Esophagus muscularis mucosa (tissue), 4 donors: ENCODE measurements at regions not wholly inside any gene's neighbourhood (a gene's known extent, or its start where the extent isn't known, plus 50 kb on each side); places are given as distances from the start of the nearest gene placed in this dataset.

Experiments
- DNase-seq: peaks from one replicate; pipeline ENCODE4 v3.0.0-alpha.2; 2017; ENCODE audit errors: extremely low spot score
- H3K27ac ChIP-seq, 4 donors: fragments of 200-600 bp; sonication (generic); replicated peaks in 1 of 4; 1 replicate in 3 of 4; 2 replicates in 1 of 4; pipeline ENCODE4 v1.5.1; 2016 to 2019; ENCODE audit warnings: mild to moderate bottlenecking in 1 of 4
- H3K27me3 ChIP-seq, 4 donors: fragments of 200-600 bp; sonication (generic); one replicate each; pipeline versions ENCODE4 v1.5.1 to v1.6.0; 2016 to 2019
- H3K36me3 ChIP-seq, 4 donors: fragments of 200-600 bp; sonication (generic); one replicate each; pipeline ENCODE4 v1.5.1; 2016 to 2019
- H3K4me1 ChIP-seq, 4 donors: fragments of 200-600 bp; sonication (generic); one replicate each; pipeline ENCODE4 v1.5.1; 2016 to 2019
- H3K4me3 ChIP-seq, 4 donors: fragments of 200-600 bp; sonication (generic); 1 replicate in 2 of 4; 2 replicates in 2 of 4; pipeline ENCODE4 v1.5.1; 2016 to 2019; ENCODE audit warnings: mild to moderate bottlenecking in 4 of 4, moderate library complexity in 1 of 4
- H3K9me3 ChIP-seq, 4 donors: fragments of 200-600 bp; sonication (generic); 1 replicate in 3 of 4; 2 replicates in 1 of 4; pipeline ENCODE4 v1.5.1; 2016 to 2019
- CTCF ChIP-seq, 3 experiments: fragments of 200-600 bp in 2 of 3; fragments of 450-650 bp in 1 of 3; sonication (generic) in 2 of 3; IDR thresholded peaks; one replicate each; pipeline ENCODE4 v1.5.1; 2017 to 2019; ENCODE audit warnings: antibody characterized with exemption in 3 of 3, mild to moderate bottlenecking in 2 of 3, moderate library complexity in 1 of 3
- EP300 ChIP-seq: sonication (generic); formaldehyde crosslinking; IDR thresholded peaks from one replicate; pipeline ENCODE4 v1.6.1; 2017; ENCODE audit warnings: antibody characterized with exemption
- POLR2A ChIP-seq: fragments of 450-650 bp; IDR thresholded peaks from one replicate; pipeline ENCODE4 v1.6.1; 2017; ENCODE audit warnings: antibody characterized with exemption, moderate library complexity, mild to moderate bottlenecking, low read depth
- POLR2AphosphoS5 ChIP-seq, 2 donors: sonication (generic); formaldehyde crosslinking; IDR thresholded peaks; one replicate each; pipeline ENCODE4 v1.6.1; 2017; ENCODE audit warnings: antibody characterized with exemption in 2 of 2
- WGBS: methylation state at CpG from one replicate; pipeline ENCODE4 v1.1.5; 2018; 5-methylcytosine and 5-hydroxymethylcytosine counted together
- intact Hi-C: fragments of 100-400 bp; cut with DNase I; formaldehyde crosslinking; loops from one replicate; pipeline ENCODE4 v1.15.1; 2023

DNA sequence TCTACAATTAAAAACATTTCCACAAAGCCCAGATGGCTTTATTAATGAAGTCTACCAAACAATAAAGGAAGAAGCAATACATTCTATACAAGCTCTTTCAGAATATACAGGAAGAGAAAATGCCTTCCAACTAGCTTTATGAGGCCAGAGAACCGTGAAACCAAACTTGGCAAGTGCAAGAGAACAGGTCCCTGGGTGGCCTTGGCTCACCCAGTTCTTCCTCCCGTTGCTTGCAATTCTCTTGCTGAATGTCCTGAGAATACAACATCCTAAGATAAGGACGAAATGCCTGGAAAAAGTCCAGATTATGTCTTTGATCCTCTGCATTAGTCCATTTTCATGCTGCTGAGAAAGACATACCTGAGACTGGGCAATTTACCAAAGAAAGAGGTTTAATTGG is 204.9 kb downstream of the MAD2L1 start:
- WGBS: 31% methylated on average over 3 of the region's 3 CpGs
- no peak for DNase-seq
- H3K9me3 ChIP-seq: no peaks in the 10 kb centered on the region
- intact Hi-C loops: no loop called here
- H3K4me1 ChIP-seq: peaks cover 0 to 9% (median 4%) of the 10 kb centered on the region in 4 donors
- H3K4me3 ChIP-seq: no peak overlapping the region
- no peaks in the 10 kb centered on the region for H3K36me3 ChIP-seq
- no peak overlapping the region for H3K27ac ChIP-seq
- TF ChIP-seq EP300: no peak
- no peak for TF ChIP-seq CTCF (IDR thresholded peaks at IDR 0.05)
- TF ChIP-seq POLR2AphosphoS5 (IDR thresholded peaks at IDR 0.05): no peak
- no peak for TF ChIP-seq POLR2A
- H3K27me3 ChIP-seq: no peaks in the 10 kb centered on the region

- intact Hi-C loops: no loop called here
- Histone ChIP-seq H3K9me3 (no peaks in the 10 kb centered on the region), H3K27ac (no peak overlapping the region), H3K36me3 (no peaks in the 10 kb centered on the region), H3K4me3 (no peak overlapping the region), H3K4me1 (peaks cover 0 to 4% (median 0%) of the 10 kb centered on the region in 4 donors), H3K27me3 (no peaks in the 10 kb centered on the region)
- TF ChIP-seq POLR2AphosphoS5 (IDR thresholded peaks at IDR 0.05) (no peak), POLR2A (no peak), EP300 (no peak), CTCF (IDR thresholded peaks at IDR 0.05) (no peak)
- DNase-seq: no peak
Measured at GRCh38 chr4:119858176-119858575, 208.5 kb downstream of the MAD2L1 start.

GRCh38 chr4:119854364-119854763 is 212.3 kb downstream of the MAD2L1 start:
- no peak overlapping the region for H3K4me3 ChIP-seq
- H3K27me3 ChIP-seq: no peaks in the 10 kb centered on the region
- no peak overlapping the region for H3K27ac ChIP-seq
- WGBS: 54% methylated on average over 1 of the region's 1 CpG
- DNase-seq: no peak
- no peaks in the 10 kb centered on the region for H3K36me3 ChIP-seq
- intact Hi-C loops: no loop called here
- H3K9me3 ChIP-seq: no peaks in the 10 kb centered on the region
- no peak for TF ChIP-seq EP300
- no peak for TF ChIP-seq POLR2A
- TF ChIP-seq CTCF (IDR thresholded peaks at IDR 0.05): no peak
- TF ChIP-seq POLR2AphosphoS5 (IDR thresholded peaks at IDR 0.05): no peak
- no peaks in the 10 kb centered on the region for H3K4me1 ChIP-seq

DNA sequence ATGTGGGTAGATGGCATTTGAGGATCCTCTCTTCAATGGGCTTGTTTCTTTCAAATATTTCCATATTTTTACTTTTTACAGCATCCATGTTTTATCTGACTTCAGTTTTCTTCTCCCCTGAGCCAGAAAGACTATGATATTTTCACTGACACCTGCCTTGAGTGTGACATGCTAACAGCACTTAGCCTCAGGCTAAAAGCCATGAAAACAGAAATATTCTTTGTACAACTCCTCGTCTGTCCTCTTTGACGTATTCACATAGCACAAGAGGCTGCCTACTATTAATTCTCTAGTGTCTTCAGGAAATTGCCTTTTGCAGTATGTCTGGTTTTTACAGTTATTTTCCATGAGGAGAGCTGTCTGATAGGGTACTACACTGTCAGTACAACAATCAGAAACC is 215.0 kb downstream of the MAD2L1 start:
- Histone ChIP-seq H3K4me3 (no peak overlapping the region), H3K4me1 (no peaks in the 10 kb centered on the region), H3K9me3 (no peaks in the 10 kb centered on the region), H3K36me3 (no peaks in the 10 kb centered on the region), H3K27me3 (no peaks in the 10 kb centered on the region), H3K27ac (no peak overlapping the region)
- intact Hi-C loops: no loop called here
- WGBS: 89% methylated on average over 2 of the region's 2 CpGs
- no peak for DNase-seq
- TF ChIP-seq EP300: no peak
- no peak for TF ChIP-seq POLR2A
- TF ChIP-seq POLR2AphosphoS5 (IDR thresholded peaks at IDR 0.05): no peak
- no peak for TF ChIP-seq CTCF (IDR thresholded peaks at IDR 0.05)

DNA sequence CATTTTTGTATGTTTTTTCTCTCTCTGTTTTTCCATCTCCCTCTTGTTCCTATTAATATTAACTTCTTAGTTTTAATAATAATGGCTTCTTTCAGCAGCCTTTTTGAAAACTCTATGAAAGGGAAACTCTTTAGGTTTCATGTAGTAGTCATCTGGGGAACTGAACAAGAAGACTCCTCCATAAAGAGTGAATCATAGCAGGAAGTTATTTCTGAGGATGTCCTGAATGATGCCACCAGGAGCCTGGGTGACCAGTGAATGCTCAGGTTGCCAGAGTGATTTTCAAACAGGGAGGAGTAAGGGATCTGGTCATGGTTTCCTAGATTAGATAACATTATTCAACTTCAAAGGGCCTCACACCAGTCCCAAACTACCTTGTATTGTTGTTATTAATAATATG is 212.8 kb upstream of the PDE5A start:
- intact Hi-C loops: no loop called here
- DNase-seq: no peak
- H3K4me3 ChIP-seq: no peak overlapping the region
- H3K4me1 ChIP-seq: no peaks in the 10 kb centered on the region
- no peaks in the 10 kb centered on the region for H3K9me3 ChIP-seq
- no peaks in the 10 kb centered on the region for H3K36me3 ChIP-seq
- H3K27ac ChIP-seq: no peak overlapping the region
- no peak for TF ChIP-seq POLR2A
- no peak for TF ChIP-seq POLR2AphosphoS5 (IDR thresholded peaks at IDR 0.05)
- TF ChIP-seq EP300: no peak
- no peak for TF ChIP-seq CTCF (IDR thresholded peaks at IDR 0.05)
- H3K27me3 ChIP-seq: no peaks in the 10 kb centered on the region
